GM12891 (cell line): ENCODE measurements at regions not wholly inside any gene's neighbourhood (a gene's known extent, or its start where the extent isn't known, plus 50 kb on each side); places are given as distances from the start of the nearest gene placed in this dataset.

Experiments used
- POLR2A ChIP-seq: IDR thresholded peaks from 2 replicates; pipeline ENCODE4 v1.6.1; 2011; ENCODE audit warnings: low read depth, low read length, control low read depth
- POLR2AphosphoS5 ChIP-seq: IDR thresholded peaks from 2 replicates; pipeline ENCODE4 v1.6.1; 2011; ENCODE audit warnings: low read depth, low read length, control low read depth

DNA sequence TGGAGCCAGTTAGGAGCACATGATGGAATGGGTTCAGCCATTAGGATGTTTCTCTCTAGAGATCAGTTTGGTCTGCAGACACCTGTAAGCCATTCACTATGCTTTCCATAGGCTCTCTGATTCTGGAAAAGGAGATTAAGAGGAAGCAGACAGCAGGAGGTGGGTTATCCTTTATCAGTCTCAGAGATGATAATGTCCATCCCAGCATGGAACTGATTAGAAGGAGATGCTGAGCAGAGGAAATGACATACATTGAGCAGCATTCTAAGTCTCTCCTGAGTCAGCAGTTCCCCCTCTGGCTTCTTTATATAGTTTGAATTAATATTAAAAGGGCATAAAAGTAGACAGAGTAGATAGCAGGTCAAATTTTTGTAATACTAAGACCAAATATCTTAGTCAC lies 591.1 kb downstream of the GBE1 start:
- TF ChIP-seq POLR2A (no peak), POLR2AphosphoS5 (no peak)
